H9 (cell line): ENCODE measurements at regions not wholly inside any gene's neighbourhood (a gene's known extent, or its start where the extent isn't known, plus 50 kb on each side); places are given as distances from the start of the nearest gene placed in this dataset.

ENCODE experiments used
- DNase-seq: peaks from one replicate; pipeline ENCODE4 v3.0.0-alpha.2; 2017
- H2AFZ ChIP-seq: one replicate; pipeline ENCODE4 v1.6.1; 2013; ENCODE audit warnings: mild to moderate bottlenecking, low read length, control low read depth, moderate library complexity
- H2AK5ac ChIP-seq: 2 replicates; pipeline ENCODE4 v1.6.1; 2013; ENCODE audit warnings: low read length, control low read depth, mixed read lengths; ENCODE audit not compliant: insufficient read length
- H2BK120ac ChIP-seq: one replicate; pipeline ENCODE4 v1.6.1; 2013; ENCODE audit warnings: low read depth, mild to moderate bottlenecking, low read length, control low read depth, inconsistent platforms; ENCODE audit not compliant: poor library complexity, severe bottlenecking
- H2BK12ac ChIP-seq: 2 replicates; pipeline ENCODE4 v1.6.1; 2013; ENCODE audit warnings: low read length, control low read depth, mixed read lengths, low read depth; ENCODE audit not compliant: insufficient read length
- H2BK15ac ChIP-seq: 2 replicates; pipeline ENCODE4 v1.6.1; 2013; ENCODE audit warnings: low read depth, low read length, control low read depth
- H2BK20ac ChIP-seq: one replicate; pipeline ENCODE4 v1.6.1; 2013; ENCODE audit warnings: low read depth, mild to moderate bottlenecking, low read length, control low read depth, inconsistent platforms; ENCODE audit not compliant: poor library complexity, severe bottlenecking
- H2BK5ac ChIP-seq: 2 replicates; pipeline ENCODE4 v1.6.1; 2013; ENCODE audit warnings: low read length, control low read depth, mixed read lengths; ENCODE audit not compliant: insufficient read length
- H3K14ac ChIP-seq: 2 replicates; pipeline ENCODE4 v1.6.1; 2013; ENCODE audit warnings: low read length, control low read depth; ENCODE audit not compliant: insufficient read depth
- H3K18ac ChIP-seq: 2 replicates; pipeline ENCODE4 v1.6.1; 2013; ENCODE audit warnings: low read depth, mild to moderate bottlenecking, mixed read lengths, low read length, control low read depth; ENCODE audit not compliant: insufficient read length
- H3K23ac ChIP-seq: 2 replicates; pipeline ENCODE4 v1.6.1; 2013; ENCODE audit warnings: low read length, control low read depth, mixed read lengths, low read depth; ENCODE audit not compliant: insufficient read length
- H3K23me2 ChIP-seq: 2 replicates; pipeline ENCODE4 v1.6.1; 2013; ENCODE audit warnings: low read depth, mild to moderate bottlenecking, mixed read lengths, low read length, control low read depth; ENCODE audit not compliant: insufficient read length, poor library complexity, severe bottlenecking
- H3K27ac ChIP-seq: 2 replicates; pipeline ENCODE4 v1.5.1; 2013; ENCODE audit warnings: low read length, control low read depth, mixed read lengths, low read depth; ENCODE audit not compliant: insufficient read length
- H3K27me3 ChIP-seq: 2 replicates; pipeline ENCODE4 v1.6.1; 2013; ENCODE audit warnings: low read length, control low read depth, inconsistent platforms; ENCODE audit not compliant: insufficient read depth
- H3K4ac ChIP-seq: 2 replicates; pipeline ENCODE4 v1.6.1; 2013; ENCODE audit warnings: low read depth, mild to moderate bottlenecking, control low read depth, inconsistent platforms, low read length, moderate library complexity
- H3K4me1 ChIP-seq: 2 replicates; pipeline ENCODE4 v1.6.1; 2013; ENCODE audit warnings: low read length, control low read depth, inconsistent platforms; ENCODE audit not compliant: insufficient read depth
- H3K4me2 ChIP-seq: 2 replicates; pipeline ENCODE4 v1.6.1; 2013; ENCODE audit warnings: low read length, control low read depth, mixed read lengths; ENCODE audit not compliant: insufficient read length, insufficient read depth
- H3K56ac ChIP-seq: 2 replicates; pipeline ENCODE4 v1.6.1; 2013; ENCODE audit warnings: low read depth, mild to moderate bottlenecking, mixed read lengths, low read length, control low read depth; ENCODE audit not compliant: insufficient read length
- H3K79me1 ChIP-seq: 2 replicates; pipeline ENCODE4 v1.6.1; 2013; ENCODE audit warnings: low read depth, mild to moderate bottlenecking, moderate library complexity, low read length, control low read depth, inconsistent platforms; ENCODE audit not compliant: insufficient read depth, poor library complexity, severe bottlenecking
- H3K79me2 ChIP-seq: 2 replicates; pipeline ENCODE4 v1.6.1; 2013; ENCODE audit warnings: low read length, control low read depth, inconsistent platforms; ENCODE audit not compliant: insufficient read depth
- H3K9ac ChIP-seq: 2 replicates; pipeline ENCODE4 v1.6.1; 2013; ENCODE audit warnings: low read length, control low read depth, mixed read lengths; ENCODE audit not compliant: insufficient read length; ENCODE audit errors: extremely low read depth
- H3K9me3 ChIP-seq: one replicate; pipeline ENCODE4 v1.6.1; 2013; ENCODE audit warnings: low read depth, low read length, inconsistent platforms; ENCODE audit not compliant: control insufficient read depth
- H3T11ph ChIP-seq: one replicate; pipeline ENCODE4 v1.6.1; 2013; ENCODE audit warnings: mild to moderate bottlenecking, low read length, control low read depth, inconsistent platforms
- H4K20me1 ChIP-seq: one replicate; pipeline ENCODE4 v1.6.1; 2013; ENCODE audit not compliant: control insufficient read depth, insufficient read length, insufficient read depth
- H4K5ac ChIP-seq: 2 replicates; pipeline ENCODE4 v1.6.1; 2013; ENCODE audit warnings: low read depth, mild to moderate bottlenecking, mixed read lengths, low read length, control low read depth; ENCODE audit not compliant: insufficient read length
- H4K8ac ChIP-seq: replicated peaks from 2 replicates; pipeline ENCODE4 v1.6.1; 2013; ENCODE audit warnings: low read length, control low read depth, mixed read lengths, low read depth; ENCODE audit not compliant: insufficient read length
- H4K91ac ChIP-seq: 2 replicates; pipeline ENCODE4 v1.6.1; 2013; ENCODE audit warnings: low read depth, mild to moderate bottlenecking, moderate library complexity, mixed read lengths, low read length, control low read depth; ENCODE audit not compliant: insufficient read length
- H3K27ac Mint-ChIP-seq, 3 experiments: 2 replicates in 2 of 3; 3 replicates in 1 of 3; pipeline ENCODE4 v1.8.0; 2020 to 2021; ENCODE audit warnings: mixed read lengths in 3 of 3, mild to moderate bottlenecking in 1 of 3, moderate library complexity in 1 of 3
- H3K27me3 Mint-ChIP-seq: 2 replicates; pipeline ENCODE4 v1.8.0; 2021; ENCODE audit warnings: low read depth, mild to moderate bottlenecking, moderate library complexity, mixed read lengths
- H3K36me3 Mint-ChIP-seq, 3 experiments: 2 replicates in 2 of 3; 3 replicates in 1 of 3; pipeline ENCODE4 v1.8.0; 2020 to 2021; ENCODE audit warnings: low read depth in 3 of 3, mixed read lengths in 3 of 3; ENCODE audit not compliant: insufficient read depth in 1 of 3
- H3K4me1 Mint-ChIP-seq, 2 experiments: 2 replicates each; pipeline ENCODE4 v1.8.0; 2020; ENCODE audit warnings: mixed read lengths in 2 of 2
- H3K4me3 Mint-ChIP-seq, 2 experiments: 2 replicates in 1 of 2; 3 replicates in 1 of 2; pipeline ENCODE4 v1.8.0; 2020 to 2021; ENCODE audit warnings: mild to moderate bottlenecking in 2 of 2, mixed read lengths in 2 of 2, moderate library complexity in 1 of 2
- H3K9me3 Mint-ChIP-seq, 2 experiments: 2 replicates in 1 of 2; 3 replicates in 1 of 2; pipeline ENCODE4 v1.8.0; 2020; ENCODE audit warnings: mild to moderate bottlenecking in 2 of 2, mixed read lengths in 2 of 2, moderate library complexity in 1 of 2
- WGBS: extraction: QIAGEN DNeasy Blood & Tissue Kit; methylation state at CpG from one replicate; pipeline ENCODE4 v1.1.7; 2013; ENCODE audit warnings: missing lambda C conversion rate, low lambda C conversion rate, mixed read lengths; ENCODE audit not compliant: insufficient read length; ENCODE audit errors: extremely low coverage; 5-methylcytosine and 5-hydroxymethylcytosine counted together
- TF ChIP-seq, protein P1 (sequence below): fragments of 200-600 bp; sonication (generic); conservative IDR thresholded peaks from 3 replicates; pipeline ENCODE4 v1.8.0; 2021; ENCODE audit warnings: antibody characterized with exemption, mild to moderate bottlenecking

DNA sequence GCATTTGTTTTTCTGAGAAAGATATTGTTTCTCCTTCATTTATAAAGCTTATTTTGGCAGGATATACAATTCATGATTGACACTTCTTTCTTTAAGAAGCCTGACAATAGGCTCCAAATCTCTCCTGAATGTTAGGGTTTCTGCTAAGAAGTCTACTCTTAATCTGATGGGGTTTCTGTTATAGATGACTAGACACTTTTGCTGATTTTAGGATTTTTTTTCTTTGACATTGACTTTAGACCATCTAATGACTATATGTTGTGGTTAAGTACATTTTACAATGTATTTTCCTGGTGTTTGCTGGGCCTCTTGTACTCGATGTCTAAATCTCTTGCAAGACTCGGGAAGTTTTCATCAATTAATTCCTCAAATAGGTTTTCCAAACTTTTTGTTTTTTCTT, 321.8 kb upstream of the SMIM30 start:
- peaks cover 0 to 10% (median 0%) of the 10 kb centered on the region in 3 experiments; a peak in 2 of 7 replicates for H3K36me3 Mint-ChIP-seq
- Histone ChIP-seq H3K79me2 (no peaks in the 10 kb centered on the region), H3K9ac (no peak overlapping the region), H3K23me2 (no peaks in the 10 kb centered on the region), H4K5ac (no peak overlapping the region), H4K20me1 (no peaks in the 10 kb centered on the region), H3K14ac (no peak overlapping the region), H3K79me1 (no peaks in the 10 kb centered on the region), H3T11ph (no peak overlapping the region), H2AFZ (no peak overlapping the region), H3K23ac (no peak overlapping the region), H4K91ac (no peak overlapping the region), H2BK15ac (no peak overlapping the region), H2BK5ac (no peak overlapping the region), H4K8ac (no peak overlapping the region), H3K56ac (no peak overlapping the region), H3K9me3 (no peaks in the 10 kb centered on the region), H3K4me1 (no peaks in the 10 kb centered on the region), H3K27ac (no peak overlapping the region), H2AK5ac (no peak overlapping the region), H2BK120ac (no peak overlapping the region), H3K4me2 (no peak overlapping the region), H2BK12ac (no peak overlapping the region), H3K27me3 (no peaks in the 10 kb centered on the region), H3K4ac (no peak overlapping the region), H2BK20ac (no peak overlapping the region), H3K18ac (no peak overlapping the region)
- DNase-seq, result no peak
- no peaks in the 10 kb centered on the region for H3K4me1 Mint-ChIP-seq
- H3K27me3 Mint-ChIP-seq, result no peaks in the 10 kb centered on the region; the same call in 1 of the 2 replicates
- WGBS, result no CpG with 5 or more reads among the region's 2 CpGs
- H3K27ac Mint-ChIP-seq, result no peak overlapping the region
- H3K9me3 Mint-ChIP-seq, result peaks cover 2 to 18% of the 10 kb centered on the region in 2 experiments; a peak in 4 of 5 replicates
- no peak overlapping the region for H3K4me3 Mint-ChIP-seq
- TF ChIP-seq, protein P1, sequence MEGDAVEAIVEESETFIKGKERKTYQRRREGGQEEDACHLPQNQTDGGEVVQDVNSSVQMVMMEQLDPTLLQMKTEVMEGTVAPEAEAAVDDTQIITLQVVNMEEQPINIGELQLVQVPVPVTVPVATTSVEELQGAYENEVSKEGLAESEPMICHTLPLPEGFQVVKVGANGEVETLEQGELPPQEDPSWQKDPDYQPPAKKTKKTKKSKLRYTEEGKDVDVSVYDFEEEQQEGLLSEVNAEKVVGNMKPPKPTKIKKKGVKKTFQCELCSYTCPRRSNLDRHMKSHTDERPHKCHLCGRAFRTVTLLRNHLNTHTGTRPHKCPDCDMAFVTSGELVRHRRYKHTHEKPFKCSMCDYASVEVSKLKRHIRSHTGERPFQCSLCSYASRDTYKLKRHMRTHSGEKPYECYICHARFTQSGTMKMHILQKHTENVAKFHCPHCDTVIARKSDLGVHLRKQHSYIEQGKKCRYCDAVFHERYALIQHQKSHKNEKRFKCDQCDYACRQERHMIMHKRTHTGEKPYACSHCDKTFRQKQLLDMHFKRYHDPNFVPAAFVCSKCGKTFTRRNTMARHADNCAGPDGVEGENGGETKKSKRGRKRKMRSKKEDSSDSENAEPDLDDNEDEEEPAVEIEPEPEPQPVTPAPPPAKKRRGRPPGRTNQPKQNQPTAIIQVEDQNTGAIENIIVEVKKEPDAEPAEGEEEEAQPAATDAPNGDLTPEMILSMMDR, result no peak
